H1 (cell line): ENCODE measurements at regions not wholly inside any gene's neighbourhood (a gene's known extent, or its start where the extent isn't known, plus 50 kb on each side); places are given as distances from the start of the nearest gene placed in this dataset.

Source experiments
- ATF2 ChIP-seq: IDR thresholded peaks from 2 replicates; pipeline ENCODE4 v1.6.1; 2012; ENCODE audit warnings: low read length, inconsistent platforms
- ATF3 ChIP-seq: IDR thresholded peaks from 2 replicates; pipeline ENCODE4 v1.6.1; 2011; ENCODE audit warnings: low read depth, mild to moderate bottlenecking, low read length; ENCODE audit not compliant: insufficient read depth
- BRCA1 ChIP-seq: IDR thresholded peaks from 2 replicates; pipeline ENCODE4 v1.6.1; 2012; ENCODE audit warnings: low read depth, low read length, improper control_type of control experiment
- CTCF ChIP-seq, 3 experiments: IDR thresholded peaks; 1 replicate in 2 of 3; 2 replicates in 1 of 3; pipeline versions ENCODE4 v1.5.1 to v1.6.1; 2011; ENCODE audit warnings: low read length in 3 of 3, mild to moderate bottlenecking in 3 of 3, inconsistent platforms in 2 of 3, low read depth in 1 of 3, moderate library complexity in 1 of 3; ENCODE audit not compliant: insufficient read depth in 1 of 3; ENCODE audit errors: control extremely low read depth in 1 of 3
- E2F6 ChIP-seq: IDR thresholded peaks from 2 replicates; pipeline ENCODE4 v1.6.1; 2012; ENCODE audit warnings: inconsistent platforms
- EP300 ChIP-seq, 2 experiments: IDR thresholded peaks; 1 replicate in 1 of 2; 2 replicates in 1 of 2; pipeline ENCODE4 v1.6.1; 2011 to 2012; ENCODE audit warnings: low read depth in 2 of 2, low read length in 2 of 2, mild to moderate bottlenecking in 2 of 2, borderline replicate concordance in 1 of 2, inconsistent platforms in 1 of 2, moderate library complexity in 1 of 2
- FOSL1 ChIP-seq: IDR thresholded peaks from 2 replicates; pipeline ENCODE4 v1.6.1; 2011; ENCODE audit warnings: mild to moderate bottlenecking, low read depth, low read length, moderate library complexity; ENCODE audit not compliant: insufficient read depth
- HDAC2 ChIP-seq, 2 experiments: fragments of 300-600 bp in 1 of 2; sonication (generic) in 1 of 2; IDR thresholded peaks; 2 replicates each; pipeline ENCODE4 v1.6.1; 2011 to 2012; ENCODE audit warnings: low read depth in 2 of 2, low read length in 2 of 2, mild to moderate bottlenecking in 2 of 2, moderate library complexity in 2 of 2, borderline replicate concordance in 1 of 2, inconsistent platforms in 1 of 2
- POLR2A ChIP-seq, 2 experiments: IDR thresholded peaks; 1 replicate in 1 of 2; 2 replicates in 1 of 2; pipeline ENCODE4 v1.6.1; 2011; ENCODE audit warnings: low read depth in 2 of 2, low read length in 2 of 2, mild to moderate bottlenecking in 2 of 2; ENCODE audit errors: control extremely low read depth in 1 of 2
- POLR2AphosphoS5 ChIP-seq: IDR thresholded peaks from 2 replicates; pipeline ENCODE4 v1.6.1; 2011; ENCODE audit warnings: low read depth, low read length
- TCF12 ChIP-seq: IDR thresholded peaks from 2 replicates; pipeline ENCODE4 v1.6.1; 2011; ENCODE audit warnings: low read depth, mild to moderate bottlenecking, low read length
- USF2 ChIP-seq: IDR thresholded peaks from 2 replicates; pipeline ENCODE4 v1.6.1; 2011; ENCODE audit warnings: low read length, improper control_type of control experiment

- TF ChIP-seq BRCA1 = no peak
- TF ChIP-seq CTCF (IDR thresholded peaks at IDR 0.05; ENCODE audit: control extremely low read depth in 1 of 3, insufficient read depth in 1 of 3, low read depth in 1 of 3, low read length in 3 of 3) = no peak
- no peak for TF ChIP-seq TCF12
- TF ChIP-seq HDAC2 (IDR thresholded peaks at IDR 0.05; ENCODE audit: borderline replicate concordance in 1 of 2, low read depth in 2 of 2, low read length in 2 of 2) = no peak
- no peak for TF ChIP-seq E2F6
- TF ChIP-seq EP300 (IDR thresholded peaks at IDR 0.05; ENCODE audit: borderline replicate concordance in 1 of 2, low read depth in 2 of 2, low read length in 2 of 2) = no peak
- no peak for TF ChIP-seq ATF3
- TF ChIP-seq POLR2AphosphoS5 = no peak
- TF ChIP-seq POLR2A (IDR thresholded peaks at IDR 0.05; ENCODE audit: control extremely low read depth in 1 of 2, low read depth in 2 of 2, low read length in 2 of 2) = no peak
- no peak for TF ChIP-seq ATF2
- no peak for TF ChIP-seq USF2
- TF ChIP-seq FOSL1 = no peak
Measured at GRCh38 chr13:90311929-90312328, 1035.6 kb upstream of the MIR17HG start.
